ENCODE measurements at regions not wholly inside any gene's neighbourhood (a gene's known extent, or its start where the extent isn't known, plus 50 kb on each side); places are given as distances from the start of the nearest gene placed in this dataset.

GRCh38 chr1:2914702-2915101, 106.6 kb upstream of the ACTRT2 start:
- Histone ChIP-seq H3K4me3 (no peak overlapping the region), H3K4me1 (no peaks in the 10 kb centered on the region), H3K27me3 (peaks cover 3% of the 10 kb centered on the region), H3K27ac (no peak overlapping the region), H3K36me3 (no peaks in the 10 kb centered on the region), H3K9me3 (no peaks in the 10 kb centered on the region)
- intact Hi-C loops (cut with DNase I), result no loop called here
- TF ChIP-seq CTCF (IDR thresholded peaks at IDR 0.05) (no peak), POLR2A (IDR thresholded peaks at IDR 0.05) (no peak), POLR2AphosphoS5 (IDR thresholded peaks at IDR 0.05; ENCODE audit: insufficient read depth in 1 of 2, low read depth in 1 of 2) (no peak)
- no peak for DNase-seq (ENCODE audit: extremely low spot score in 2 of 2)

GRCh38 chr1:2916153-2916552, 105.1 kb upstream of the ACTRT2 start:
- intact Hi-C loops (cut with DNase I), result no loop called here

GRCh38 chr1:2916706-2917105, 104.6 kb upstream of the ACTRT2 start:
- DNase-seq (ENCODE audit: extremely low spot score in 2 of 2), result no peak
- intact Hi-C loops (cut with DNase I), result no loop called here
- peaks cover 12% of the 10 kb centered on the region for H3K27me3 ChIP-seq
- H3K36me3 ChIP-seq, result no peaks in the 10 kb centered on the region
- no peak overlapping the region for H3K27ac ChIP-seq
- no peaks in the 10 kb centered on the region for H3K9me3 ChIP-seq
- TF ChIP-seq POLR2AphosphoS5 (IDR thresholded peaks at IDR 0.05; ENCODE audit: insufficient read depth in 1 of 2, low read depth in 1 of 2) (no peak), CTCF (IDR thresholded peaks at IDR 0.05) (no peak), POLR2A (IDR thresholded peaks at IDR 0.05) (no peak)
- H3K4me3 ChIP-seq, result no peak overlapping the region
- H3K4me1 ChIP-seq, result no peaks in the 10 kb centered on the region

More at GRCh38 chr1:2916153-2916552, 105.1 kb upstream of the ACTRT2 start:
- Histone ChIP-seq H3K4me1 (no peaks in the 10 kb centered on the region), H3K4me3 (no peak overlapping the region), H3K27me3 (peaks cover 12% of the 10 kb centered on the region), H3K36me3 (no peaks in the 10 kb centered on the region), H3K27ac (no peak overlapping the region), H3K9me3 (no peaks in the 10 kb centered on the region)
- DNase-seq (ENCODE audit: extremely low spot score in 2 of 2), result no peak
- TF ChIP-seq CTCF (IDR thresholded peaks at IDR 0.05) (no peak), POLR2AphosphoS5 (IDR thresholded peaks at IDR 0.05; ENCODE audit: insufficient read depth in 1 of 2, low read depth in 1 of 2) (no peak), POLR2A (IDR thresholded peaks at IDR 0.05) (no peak)

GRCh38 chr1:2917284-2917683, 104.0 kb upstream of the ACTRT2 start:
- Histone ChIP-seq H3K36me3 (no peaks in the 10 kb centered on the region), H3K4me3 (no peak overlapping the region), H3K4me1 (no peaks in the 10 kb centered on the region), H3K9me3 (no peaks in the 10 kb centered on the region), H3K27me3 (peaks cover 12% of the 10 kb centered on the region), H3K27ac (no peak overlapping the region)
- TF ChIP-seq CTCF (IDR thresholded peaks at IDR 0.05) (no peak), POLR2A (IDR thresholded peaks at IDR 0.05) (no peak), POLR2AphosphoS5 (IDR thresholded peaks at IDR 0.05; ENCODE audit: insufficient read depth in 1 of 2, low read depth in 1 of 2) (no peak)
- no peak for DNase-seq (ENCODE audit: extremely low spot score in 2 of 2)
- intact Hi-C loops (cut with DNase I), result no loop called here

- Histone ChIP-seq H3K27ac (no peak overlapping the region), H3K9me3 (no peaks in the 10 kb centered on the region), H3K4me1 (no peaks in the 10 kb centered on the region), H3K36me3 (no peaks in the 10 kb centered on the region), H3K27me3 (peaks cover 12% of the 10 kb centered on the region), H3K4me3 (no peak overlapping the region)
- intact Hi-C loops (cut with DNase I), result no loop called here
- DNase-seq (ENCODE audit: extremely low spot score in 2 of 2), result no peak
- no peak for TF ChIP-seq POLR2A (IDR thresholded peaks at IDR 0.05)
- no peak for TF ChIP-seq CTCF (IDR thresholded peaks at IDR 0.05)
- TF ChIP-seq POLR2AphosphoS5 (IDR thresholded peaks at IDR 0.05; ENCODE audit: insufficient read depth in 1 of 2, low read depth in 1 of 2), result no peak
Observed at GRCh38 chr1:2918441-2918840, 102.8 kb upstream of the ACTRT2 start.
